OCI-LY1 (cell line): ENCODE measurements at regions not wholly inside any gene's neighbourhood (a gene's known extent, or its start where the extent isn't known, plus 50 kb on each side); places are given as distances from the start of the nearest gene placed in this dataset.

Experiments
- H2AFZ ChIP-seq: fragments of 200-600 bp; sonication (generic), shearing (Covaris generic); 2 replicates; pipeline ENCODE4 v1.6.0; 2014; ENCODE audit warnings: antibody characterized with exemption, mild to moderate bottlenecking, low read length
- H3F3A ChIP-seq: fragments of 200-600 bp; sonication (generic), shearing (Covaris generic); 2 replicates; pipeline ENCODE4 v1.6.0; 2014; ENCODE audit warnings: mild to moderate bottlenecking, antibody characterized with exemption, low read length, moderate library complexity; ENCODE audit not compliant: insufficient read depth
- H3K27ac ChIP-seq: fragments of 200-600 bp; sonication (generic); 2 replicates; pipeline ENCODE4 v1.5.1; 2014; ENCODE audit warnings: low read length, mixed run types, mild to moderate bottlenecking, low read depth; ENCODE audit not compliant: poor library complexity, severe bottlenecking
- H3K27me3 ChIP-seq: fragments of 200-600 bp; sonication (generic); 2 replicates; pipeline ENCODE4 v1.6.0; 2014; ENCODE audit warnings: antibody characterized with exemption, mild to moderate bottlenecking, low read length, moderate library complexity; ENCODE audit not compliant: insufficient read depth
- H3K36me3 ChIP-seq: fragments of 200-600 bp; sonication (generic); 2 replicates; pipeline ENCODE4 v1.6.1; 2014; ENCODE audit warnings: mild to moderate bottlenecking, antibody characterized with exemption, low read length, moderate library complexity, mixed read lengths; ENCODE audit not compliant: insufficient read depth
- H3K4me1 ChIP-seq: fragments of 200-600 bp; sonication (generic); 2 replicates; pipeline ENCODE4 v1.5.1; 2014; ENCODE audit warnings: mild to moderate bottlenecking, low read length, moderate library complexity; ENCODE audit not compliant: insufficient read depth, severe bottlenecking
- H3K4me2 ChIP-seq: fragments of 200-600 bp; sonication (generic), shearing (Covaris generic); 2 replicates; pipeline ENCODE4 v1.6.1; 2014; ENCODE audit warnings: low read length
- H3K4me3 ChIP-seq: fragments of 200-600 bp; sonication (generic); 2 replicates; pipeline ENCODE4 v1.5.1; 2014; ENCODE audit warnings: low read length, low read depth, mild to moderate bottlenecking, mixed read lengths; ENCODE audit not compliant: poor library complexity, severe bottlenecking
- H3K79me2 ChIP-seq: fragments of 200-600 bp; shearing (Covaris generic); 2 replicates; pipeline ENCODE4 v1.6.1; 2016; ENCODE audit warnings: mixed run types, low read length, mixed read lengths; ENCODE audit not compliant: insufficient read depth
- H3K9ac ChIP-seq: fragments of 200-600 bp; sonication (generic), shearing (Covaris generic); 2 replicates; pipeline ENCODE4 v1.6.1; 2014; ENCODE audit warnings: mild to moderate bottlenecking, low read length, mixed read lengths
- H3K9me2 ChIP-seq: fragments of 200-600 bp; sonication (generic), shearing (Covaris generic); 2 replicates; pipeline ENCODE4 v1.6.1; 2014; ENCODE audit warnings: low read depth, mild to moderate bottlenecking, low read length, mixed read lengths
- H3K9me3 ChIP-seq: fragments of 200-600 bp; shearing (Covaris generic); 2 replicates; pipeline ENCODE4 v1.6.1; 2014; ENCODE audit warnings: low read length, mixed read lengths
- H4K20me1 ChIP-seq: fragments of 200-600 bp; sonication (generic), shearing (Covaris generic); 2 replicates; pipeline ENCODE4 v1.6.0; 2016; ENCODE audit warnings: mild to moderate bottlenecking, low read length; ENCODE audit not compliant: insufficient read depth
- EZH2 ChIP-seq: fragments of 200-600 bp; sonication (generic), shearing (Covaris generic); IDR thresholded peaks from 2 replicates; pipeline ENCODE4 v1.8.0; 2017; ENCODE audit warnings: borderline replicate concordance, mixed run types, mild to moderate bottlenecking, antibody characterized with exemption, low read length, moderate library complexity, mixed read lengths
- TF ChIP-seq, protein P1 (sequence below): fragments of 200-600 bp; sonication (generic), shearing (Covaris generic); IDR thresholded peaks from 2 replicates; pipeline ENCODE4 v1.5.1; 2017; ENCODE audit warnings: mild to moderate bottlenecking, antibody characterized with exemption, low read length, moderate library complexity, mixed read lengths

DNA sequence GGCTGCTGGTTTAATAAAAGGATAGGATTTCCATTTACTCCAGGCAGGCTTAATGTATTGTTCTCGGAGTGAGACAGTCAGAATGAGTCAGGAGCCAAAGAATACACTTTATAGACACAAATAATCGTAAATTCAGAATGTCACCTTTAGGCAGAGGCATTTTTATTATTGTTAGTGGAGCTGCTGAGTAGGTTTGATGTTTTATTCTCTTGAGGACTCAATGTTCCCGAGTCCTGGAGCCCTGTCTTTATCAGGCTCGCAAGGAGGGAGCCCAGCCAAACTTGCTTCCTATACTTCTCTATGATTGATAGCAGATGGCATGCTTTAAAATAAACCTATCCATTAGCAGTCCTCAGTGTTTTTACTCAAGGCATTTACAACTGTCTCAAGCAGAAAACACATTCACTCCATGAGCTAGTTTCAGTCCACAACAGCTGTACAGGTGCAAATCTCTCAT is 492.3 kb upstream of the ZEB2 start:
- H2AFZ ChIP-seq, result no peak overlapping the region
- H3K27ac ChIP-seq, result no peak overlapping the region
- H3K4me2 ChIP-seq, result no peak overlapping the region
- H3F3A ChIP-seq, result no peaks in the 10 kb centered on the region
- peaks cover 26% of the 10 kb centered on the region for H3K4me1 ChIP-seq
- H3K9me2 ChIP-seq, result no peaks in the 10 kb centered on the region
- H3K79me2 ChIP-seq, result no peaks in the 10 kb centered on the region
- H3K36me3 ChIP-seq, result no peaks in the 10 kb centered on the region
- TF ChIP-seq EZH2, result no peak
- no peak overlapping the region for H3K9ac ChIP-seq
- H3K4me3 ChIP-seq, result no peak overlapping the region
- no peaks in the 10 kb centered on the region for H3K27me3 ChIP-seq
- no peaks in the 10 kb centered on the region for H4K20me1 ChIP-seq
- H3K9me3 ChIP-seq, result no peaks in the 10 kb centered on the region

DNA sequence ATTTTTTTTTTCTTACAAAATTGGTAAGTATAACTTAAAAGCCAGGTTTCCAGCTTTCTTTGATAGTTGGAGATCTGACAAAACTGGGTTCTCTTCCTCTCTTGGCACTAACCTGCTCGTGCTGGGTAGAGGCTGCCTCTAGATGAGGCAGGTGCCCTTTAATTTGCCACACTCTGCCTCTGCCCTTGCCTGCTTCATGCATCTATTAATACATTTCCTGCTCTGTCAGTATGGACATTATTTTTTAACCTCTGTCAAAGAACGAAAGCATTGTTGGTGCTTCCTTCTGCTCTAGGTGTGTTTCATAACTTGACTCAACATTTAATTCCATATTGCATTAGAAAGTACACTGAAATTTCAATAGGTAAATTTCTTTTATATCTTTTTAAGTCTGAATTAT is 490.7 kb upstream of the ZEB2 start:
- Histone ChIP-seq H3K9me3 (no peaks in the 10 kb centered on the region), H3K9ac (no peak overlapping the region), H3K4me2 (peak overlapping the region; percentile 5; the same call in 1 of the 2 replicates), H3K36me3 (no peaks in the 10 kb centered on the region), H2AFZ (no peak overlapping the region), H4K20me1 (no peaks in the 10 kb centered on the region), H3K27ac (no peak overlapping the region), H3K4me1 (peaks cover 26% of the 10 kb centered on the region), H3K4me3 (no peak overlapping the region), H3K27me3 (no peaks in the 10 kb centered on the region), H3K79me2 (no peaks in the 10 kb centered on the region), H3K9me2 (no peaks in the 10 kb centered on the region), H3F3A (no peaks in the 10 kb centered on the region)
- TF ChIP-seq, protein P1, sequence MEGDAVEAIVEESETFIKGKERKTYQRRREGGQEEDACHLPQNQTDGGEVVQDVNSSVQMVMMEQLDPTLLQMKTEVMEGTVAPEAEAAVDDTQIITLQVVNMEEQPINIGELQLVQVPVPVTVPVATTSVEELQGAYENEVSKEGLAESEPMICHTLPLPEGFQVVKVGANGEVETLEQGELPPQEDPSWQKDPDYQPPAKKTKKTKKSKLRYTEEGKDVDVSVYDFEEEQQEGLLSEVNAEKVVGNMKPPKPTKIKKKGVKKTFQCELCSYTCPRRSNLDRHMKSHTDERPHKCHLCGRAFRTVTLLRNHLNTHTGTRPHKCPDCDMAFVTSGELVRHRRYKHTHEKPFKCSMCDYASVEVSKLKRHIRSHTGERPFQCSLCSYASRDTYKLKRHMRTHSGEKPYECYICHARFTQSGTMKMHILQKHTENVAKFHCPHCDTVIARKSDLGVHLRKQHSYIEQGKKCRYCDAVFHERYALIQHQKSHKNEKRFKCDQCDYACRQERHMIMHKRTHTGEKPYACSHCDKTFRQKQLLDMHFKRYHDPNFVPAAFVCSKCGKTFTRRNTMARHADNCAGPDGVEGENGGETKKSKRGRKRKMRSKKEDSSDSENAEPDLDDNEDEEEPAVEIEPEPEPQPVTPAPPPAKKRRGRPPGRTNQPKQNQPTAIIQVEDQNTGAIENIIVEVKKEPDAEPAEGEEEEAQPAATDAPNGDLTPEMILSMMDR, result no peak
- TF ChIP-seq EZH2, result no peak

DNA sequence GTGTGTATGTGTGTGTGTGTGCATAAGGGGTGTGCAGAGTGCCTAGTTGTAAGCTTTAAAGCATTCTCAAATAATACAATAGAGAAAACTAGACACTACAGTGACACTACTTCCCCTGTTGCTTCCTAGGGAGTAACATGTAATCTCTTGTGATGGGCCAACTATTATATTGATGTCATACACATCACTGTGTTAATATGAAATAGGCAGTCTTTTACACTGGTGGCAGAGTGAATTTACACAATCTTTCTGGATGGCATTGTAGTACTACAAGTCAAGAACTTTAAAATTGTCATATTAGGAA is 488.0 kb upstream of the ZEB2 start:
- no peak overlapping the region for H3K4me3 ChIP-seq
- H2AFZ ChIP-seq, result no peak overlapping the region
- H3K79me2 ChIP-seq, result no peaks in the 10 kb centered on the region
- no peaks in the 10 kb centered on the region for H3K27me3 ChIP-seq
- no peaks in the 10 kb centered on the region for H4K20me1 ChIP-seq
- H3K9ac ChIP-seq, result no peak overlapping the region
- no peaks in the 10 kb centered on the region for H3K36me3 ChIP-seq
- H3K4me1 ChIP-seq, result peaks cover 25% of the 10 kb centered on the region
- no peak overlapping the region for H3K4me2 ChIP-seq
- no peaks in the 10 kb centered on the region for H3K9me2 ChIP-seq
- H3K9me3 ChIP-seq, result no peaks in the 10 kb centered on the region
- no peaks in the 10 kb centered on the region for H3F3A ChIP-seq
- no peak overlapping the region for H3K27ac ChIP-seq
- TF ChIP-seq, protein P1, result no peak
- TF ChIP-seq EZH2, result no peak

DNA sequence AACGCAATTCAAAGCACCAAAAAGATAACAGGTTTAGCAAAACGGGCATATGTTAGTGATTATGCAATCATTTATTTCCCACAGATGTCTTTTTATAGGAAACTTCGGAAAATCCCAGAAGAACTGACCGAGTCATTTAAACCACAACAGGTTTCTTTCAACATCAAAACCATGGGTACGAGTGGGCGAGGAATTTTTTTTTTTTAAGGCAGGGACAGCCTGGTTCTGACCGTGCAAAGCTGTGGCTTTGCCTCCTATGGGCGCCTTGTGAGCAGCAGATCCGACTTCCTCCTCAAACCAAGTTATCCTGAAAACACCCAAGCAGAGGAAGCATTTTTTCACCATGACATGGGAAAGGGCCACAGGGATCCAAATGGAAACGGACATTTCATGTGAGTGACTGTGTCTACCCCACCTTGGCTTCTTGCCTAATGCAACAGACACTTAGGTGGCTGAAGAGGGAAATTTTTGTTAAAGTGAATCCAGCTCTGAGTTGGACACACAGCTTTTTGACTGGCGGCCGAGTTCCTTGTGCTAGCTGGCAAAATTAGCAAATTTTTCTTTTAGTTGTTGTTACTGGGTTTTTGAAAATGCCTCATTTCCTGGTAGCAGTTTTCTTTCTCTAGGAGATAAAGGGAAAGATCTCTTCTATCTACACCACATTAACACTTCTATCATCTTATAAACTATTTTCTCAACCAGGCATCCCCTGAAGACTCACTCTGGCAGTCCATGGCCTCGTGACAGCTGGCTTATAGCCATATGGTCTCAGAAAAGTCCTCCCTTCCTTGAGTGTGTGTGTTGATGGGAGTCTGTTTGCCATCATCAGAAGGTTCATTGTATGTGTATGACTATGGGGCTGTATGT is 487.4 kb upstream of the ZEB2 start:
- no peaks in the 10 kb centered on the region for H3K27me3 ChIP-seq
- no peak overlapping the region for H3K4me3 ChIP-seq
- H3K4me2 ChIP-seq, result no peak overlapping the region
- H4K20me1 ChIP-seq, result no peaks in the 10 kb centered on the region
- no peaks in the 10 kb centered on the region for H3K79me2 ChIP-seq
- no peak overlapping the region for H2AFZ ChIP-seq
- H3K36me3 ChIP-seq, result no peaks in the 10 kb centered on the region
- no peak overlapping the region for H3K27ac ChIP-seq
- H3K4me1 ChIP-seq, result peaks cover 19% of the 10 kb centered on the region
- no peak for TF ChIP-seq EZH2
- TF ChIP-seq, protein P1, result no peak
- no peaks in the 10 kb centered on the region for H3K9me3 ChIP-seq
- no peaks in the 10 kb centered on the region for H3F3A ChIP-seq
- H3K9me2 ChIP-seq, result no peaks in the 10 kb centered on the region
- no peak overlapping the region for H3K9ac ChIP-seq
